PC-3 (cell line): ENCODE measurements at regions not wholly inside any gene's neighbourhood (a gene's known extent, or its start where the extent isn't known, plus 50 kb on each side); places are given as distances from the start of the nearest gene placed in this dataset.

Source experiments
- ATAC-seq: fragments of 200-7000 bp; cut with Tn5 transposase; 2 replicates; pipeline ENCODE4 v1.9.1; 2020; ENCODE audit warnings: mild to moderate bottlenecking, moderate library complexity
- BruUV-seq: library from RNA; stranded (reverse); fragments of 400-500 nt; replicated peaks from 2 replicates; lab custom pipeline; 2021; lab: Mats Ljungman, UMichigan
- CTCF ChIA-PET: fragments of 300-600 bp; sonication (Branson Sonifier 250); formaldehyde crosslinking; loops from one replicate; lab custom pipeline; 2022; ENCODE audit warnings: antibody characterized with exemption; lab: Charles Lee
- POLR2A ChIA-PET: fragments of 300-600 bp; sonication (Branson Sonifier 250); formaldehyde crosslinking; loops from one replicate; lab custom pipeline; 2022; ENCODE audit warnings: antibody characterized with exemption; ENCODE audit not compliant: unreplicated experiment; lab: Charles Lee
- DNase-seq: peaks from one replicate; pipeline ENCODE4 v3.0.0-alpha.2; 2015
- H2AFZ ChIP-seq: fragments of 300-600 bp; sonication (generic); 2 replicates; pipeline ENCODE4 v1.6.0; 2016; ENCODE audit warnings: antibody characterized with exemption, low read length
- H3F3A ChIP-seq: fragments of 300-600 bp; sonication (generic); one replicate; pipeline ENCODE4 v1.6.0; 2017; ENCODE audit warnings: antibody characterized with exemption, low read length, control low read depth, mild to moderate bottlenecking; ENCODE audit not compliant: unreplicated experiment
- H3K27ac ChIP-seq: fragments of 300-600 bp; sonication (generic); 2 replicates; pipeline ENCODE4 v1.5.1; 2016; ENCODE audit warnings: mild to moderate bottlenecking, low read length
- H3K27me3 ChIP-seq: fragments of 300-600 bp; sonication (generic); 2 replicates; pipeline ENCODE4 v1.6.1; 2016; ENCODE audit warnings: low read length, mixed read lengths
- H3K36me3 ChIP-seq: fragments of 300-600 bp; sonication (generic); 2 replicates; pipeline ENCODE4 v1.6.1; 2016; ENCODE audit warnings: low read depth, mixed run types, low read length, mixed read lengths
- H3K4me1 ChIP-seq: fragments of 300-600 bp; sonication (generic); 2 replicates; pipeline ENCODE4 v1.5.1; 2016; ENCODE audit warnings: low read length; ENCODE audit not compliant: insufficient read depth
- H3K4me2 ChIP-seq: fragments of 300-600 bp; sonication (generic); 2 replicates; pipeline ENCODE4 v1.6.0; 2016; ENCODE audit warnings: low read length
- H3K4me3 ChIP-seq: fragments of 300-600 bp; sonication (generic); 2 replicates; pipeline ENCODE4 v1.5.1; 2016; ENCODE audit warnings: mild to moderate bottlenecking, low read length, mixed read lengths
- H3K79me2 ChIP-seq: fragments of 300-600 bp; sonication (generic); 2 replicates; pipeline ENCODE4 v1.6.1; 2017; ENCODE audit warnings: low read length, mixed read lengths
- H3K9ac ChIP-seq: fragments of 300-600 bp; sonication (generic); 2 replicates; pipeline ENCODE4 v1.6.0; 2016; ENCODE audit warnings: mild to moderate bottlenecking, low read length
- H3K9me2 ChIP-seq: fragments of 300-600 bp; sonication (generic); replicated peaks from 2 replicates; pipeline ENCODE4 v1.6.1; 2016; ENCODE audit warnings: mixed run types, low read length, mixed read lengths
- H3K9me3 ChIP-seq: fragments of 300-600 bp; sonication (generic); 2 replicates; pipeline ENCODE4 v1.6.1; 2016; ENCODE audit warnings: low read length, mixed read lengths
- H4K20me1 ChIP-seq: fragments of 300-600 bp; sonication (generic); 2 replicates; pipeline ENCODE4 v1.6.1; 2016; ENCODE audit warnings: low read length, mixed read lengths
- EZH2 ChIP-seq: fragments of 300-600 bp; sonication (generic); IDR thresholded peaks from one replicate; pipeline ENCODE4 v1.6.1; 2017; ENCODE audit warnings: antibody characterized with exemption, mild to moderate bottlenecking, low read length; ENCODE audit not compliant: unreplicated experiment
- EZH2phosphoT487 ChIP-seq: fragments of 300-600 bp; sonication (generic); IDR thresholded peaks from 2 replicates; pipeline ENCODE4 v1.6.1; 2018; ENCODE audit warnings: mild to moderate bottlenecking, antibody characterized with exemption, low read length, borderline replicate concordance
- intact Hi-C: fragments of 100-400 bp; cut with micrococcal nuclease; formaldehyde crosslinking; loops from 2 replicates; pipeline ENCODE4 v1.9.0; 2023
- TF ChIP-seq, protein P1 (sequence below): fragments of 300-600 bp; sonication (generic); conservative IDR thresholded peaks from 2 replicates; pipeline ENCODE4 v1.5.1; 2017; ENCODE audit warnings: antibody characterized with exemption, low read depth, mild to moderate bottlenecking, low read length

DNA sequence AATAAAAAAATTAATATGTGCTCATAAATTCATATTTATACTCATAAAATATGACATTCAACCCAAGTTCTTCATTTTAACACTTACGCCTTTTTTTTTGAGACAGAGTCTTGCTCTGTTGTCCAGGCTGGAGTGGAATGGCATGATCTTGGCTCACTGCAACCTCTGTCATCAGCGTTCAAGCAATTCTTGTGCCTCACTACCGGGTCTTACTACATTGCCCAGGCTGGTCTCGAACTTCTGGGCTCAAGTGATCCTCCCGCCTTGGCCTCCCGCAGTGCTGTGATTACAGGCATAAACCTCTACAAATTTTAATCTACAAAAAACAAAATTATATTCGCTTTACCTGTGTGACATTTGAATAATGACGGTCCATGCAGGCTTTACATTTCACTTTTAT, 74.1 kb upstream of the SNRPN start:
- peaks cover 5% of the 10 kb centered on the region; the same call in 1 of the 2 replicates for H3K9me3 ChIP-seq
- POLR2A ChIA-PET = no interaction called here

GRCh38 chr15:24886538-24886937, 68.2 kb upstream of the SNRPN start:
- DNase-seq (no peak), ATAC-seq (no peak)
- POLR2A ChIA-PET = no interaction called here
- no TSS peak for BruUV-seq
- no peak overlapping the region for H3K9ac ChIP-seq
- no peak overlapping the region for H3K4me2 ChIP-seq
- H3K4me1 ChIP-seq = no peaks in the 10 kb centered on the region
- no peaks in the 10 kb centered on the region for H3K36me3 ChIP-seq
- H4K20me1 ChIP-seq = no peaks in the 10 kb centered on the region
- intact Hi-C loops = no loop called here
- no peaks in the 10 kb centered on the region for H3K79me2 ChIP-seq
- no peak for TF ChIP-seq EZH2phosphoT487
- TF ChIP-seq, protein P1, sequence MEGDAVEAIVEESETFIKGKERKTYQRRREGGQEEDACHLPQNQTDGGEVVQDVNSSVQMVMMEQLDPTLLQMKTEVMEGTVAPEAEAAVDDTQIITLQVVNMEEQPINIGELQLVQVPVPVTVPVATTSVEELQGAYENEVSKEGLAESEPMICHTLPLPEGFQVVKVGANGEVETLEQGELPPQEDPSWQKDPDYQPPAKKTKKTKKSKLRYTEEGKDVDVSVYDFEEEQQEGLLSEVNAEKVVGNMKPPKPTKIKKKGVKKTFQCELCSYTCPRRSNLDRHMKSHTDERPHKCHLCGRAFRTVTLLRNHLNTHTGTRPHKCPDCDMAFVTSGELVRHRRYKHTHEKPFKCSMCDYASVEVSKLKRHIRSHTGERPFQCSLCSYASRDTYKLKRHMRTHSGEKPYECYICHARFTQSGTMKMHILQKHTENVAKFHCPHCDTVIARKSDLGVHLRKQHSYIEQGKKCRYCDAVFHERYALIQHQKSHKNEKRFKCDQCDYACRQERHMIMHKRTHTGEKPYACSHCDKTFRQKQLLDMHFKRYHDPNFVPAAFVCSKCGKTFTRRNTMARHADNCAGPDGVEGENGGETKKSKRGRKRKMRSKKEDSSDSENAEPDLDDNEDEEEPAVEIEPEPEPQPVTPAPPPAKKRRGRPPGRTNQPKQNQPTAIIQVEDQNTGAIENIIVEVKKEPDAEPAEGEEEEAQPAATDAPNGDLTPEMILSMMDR = no peak
- no peak for TF ChIP-seq EZH2
- CTCF ChIA-PET = no interaction called here
- no peak overlapping the region for H3K27ac ChIP-seq
- H3K9me3 ChIP-seq = peaks cover 12% of the 10 kb centered on the region
- no peaks in the 10 kb centered on the region for H3K9me2 ChIP-seq
- H3K27me3 ChIP-seq = no peaks in the 10 kb centered on the region
- H3F3A ChIP-seq = no peaks in the 10 kb centered on the region
- H2AFZ ChIP-seq = no peak overlapping the region
- no peak overlapping the region for H3K4me3 ChIP-seq

More for the DNA sequence above, 74.1 kb upstream of the SNRPN start:
- Histone ChIP-seq H3K4me1 (no peaks in the 10 kb centered on the region), H3K9me2 (no peaks in the 10 kb centered on the region), H3K4me2 (no peak overlapping the region), H3K27me3 (no peaks in the 10 kb centered on the region), H4K20me1 (no peaks in the 10 kb centered on the region), H3K9ac (no peak overlapping the region), H3F3A (no peaks in the 10 kb centered on the region), H3K4me3 (no peak overlapping the region), H3K79me2 (no peaks in the 10 kb centered on the region), H3K36me3 (no peaks in the 10 kb centered on the region), H2AFZ (no peak overlapping the region), H3K27ac (no peak overlapping the region)
- TF ChIP-seq EZH2 (no peak), EZH2phosphoT487 (no peak)
- TF ChIP-seq, protein P1 = no peak
- intact Hi-C loops = no loop called here
- no TSS peak for BruUV-seq
- DNase-seq (no peak), ATAC-seq (no peak)
- CTCF ChIA-PET = no interaction called here

DNA sequence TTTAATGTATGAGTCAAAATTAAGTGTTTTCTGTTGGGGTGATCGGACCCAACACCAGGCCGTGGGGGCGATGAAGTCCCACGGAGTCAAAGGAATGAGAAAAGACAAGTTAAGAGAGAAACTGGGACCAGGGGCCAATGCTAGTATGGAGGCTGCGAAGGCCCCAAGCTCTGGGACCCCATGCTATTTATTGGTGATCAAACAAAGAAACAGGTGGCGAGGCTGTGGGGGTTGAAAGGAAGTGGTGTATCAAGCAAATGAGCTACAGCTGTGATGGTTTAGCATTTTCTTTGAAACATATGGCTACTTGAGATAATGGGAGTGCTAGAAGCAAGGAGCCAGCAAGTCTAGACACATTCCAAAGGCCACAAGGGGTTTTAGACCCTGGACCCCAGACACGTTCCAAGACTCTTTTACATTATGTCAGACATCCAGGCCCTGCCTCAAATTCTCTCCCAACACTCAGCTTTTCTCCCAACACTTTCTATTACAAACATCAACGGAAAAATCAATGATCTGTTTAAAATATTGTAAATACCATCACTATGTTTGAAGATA, 56.0 kb upstream of the SNRPN start:
- Histone ChIP-seq H3K4me2 (no peak overlapping the region), H4K20me1 (no peaks in the 10 kb centered on the region), H3K4me3 (no peak overlapping the region), H2AFZ (no peak overlapping the region), H3K9ac (no peak overlapping the region), H3K9me2 (no peaks in the 10 kb centered on the region), H3K79me2 (no peaks in the 10 kb centered on the region), H3K27me3 (no peaks in the 10 kb centered on the region), H3K27ac (no peak overlapping the region), H3K4me1 (no peaks in the 10 kb centered on the region), H3K9me3 (peaks cover 8% of the 10 kb centered on the region; the same call in 1 of the 2 replicates), H3F3A (no peaks in the 10 kb centered on the region), H3K36me3 (no peaks in the 10 kb centered on the region)
- no TSS peak for BruUV-seq
- no peak for DNase-seq
- ATAC-seq = no peak
- TF ChIP-seq, protein P1 = no peak
- no peak for TF ChIP-seq EZH2phosphoT487
- TF ChIP-seq EZH2 = no peak
- POLR2A ChIA-PET = no interaction called here
- CTCF ChIA-PET = no interaction called here
- intact Hi-C loops = no loop called here
